ENCODE measurements at regions not wholly inside any gene's neighbourhood (a gene's known extent, or its start where the extent isn't known, plus 50 kb on each side); places are given as distances from the start of the nearest gene placed in this dataset.

GRCh38 chr1:98382986-98383740, 278.4 kb upstream of the SNX7 start:
- DNase-seq: no peak

- DNase-seq: no peak
Measured at GRCh38 chr1:98382586-98382985, 278.9 kb upstream of the SNX7 start.

- DNase-seq: no peak
Measured at GRCh38 chr1:98374098-98374497, 287.4 kb upstream of the SNX7 start.

GRCh38 chr1:98373056-98373455, 288.5 kb upstream of the SNX7 start:
- DNase-seq: no peak

GRCh38 chr1:98371764-98372163, 289.8 kb upstream of the SNX7 start:
- DNase-seq: no peak

- no peak for DNase-seq
Measured at GRCh38 chr1:98369463-98369862, 292.1 kb upstream of the SNX7 start.

- DNase-seq: no peak
Measured at GRCh38 chr1:98368995-98369394, 292.5 kb upstream of the SNX7 start.

GRCh38 chr1:98367426-98367825, 294.1 kb upstream of the SNX7 start:
- DNase-seq: no peak

- no peak for DNase-seq
Measured at GRCh38 chr1:98366343-98366742, 295.2 kb upstream of the SNX7 start.

- no peak for DNase-seq
Measured at GRCh38 chr1:98364544-98364943, 297.0 kb upstream of the SNX7 start.

GRCh38 chr1:98360864-98361263, 300.7 kb upstream of the SNX7 start:
- DNase-seq: no peak

GRCh38 chr1:98355656-98356383, 305.7 kb upstream of the SNX7 start:
- DNase-seq: no peak

GRCh38 chr1:98352378-98352777, 309.1 kb upstream of the SNX7 start:
- DNase-seq: no peak

- no peak for DNase-seq
Measured at GRCh38 chr1:98351561-98351960, 310.0 kb upstream of the SNX7 start.

- no peak for DNase-seq
Measured at GRCh38 chr1:98345417-98345816, 316.1 kb upstream of the SNX7 start.

GRCh38 chr1:98344731-98345130, 316.8 kb upstream of the SNX7 start:
- no peak for DNase-seq

- DNase-seq: no peak
Measured at GRCh38 chr1:98342566-98342965, 319.0 kb upstream of the SNX7 start.

GRCh38 chr1:98340511-98340910, 321.0 kb upstream of the SNX7 start:
- DNase-seq: no peak

GRCh38 chr1:98336472-98337083, 324.9 kb upstream of the SNX7 start:
- DNase-seq: no peak

GRCh38 chr1:98333936-98334335, 327.6 kb upstream of the SNX7 start:
- no peak for DNase-seq

GRCh38 chr1:98333406-98333805, 328.1 kb upstream of the SNX7 start:
- no peak for DNase-seq

GRCh38 chr1:98331718-98332311, 329.7 kb upstream of the SNX7 start:
- no peak for DNase-seq

GRCh38 chr1:98331243-98331642, 330.3 kb upstream of the SNX7 start:
- no peak for DNase-seq
